Loucy (cell line): ENCODE measurements at regions not wholly inside any gene's neighbourhood (a gene's known extent, or its start where the extent isn't known, plus 50 kb on each side); places are given as distances from the start of the nearest gene placed in this dataset.

Experiments
- H2AFZ ChIP-seq: fragments of 200-600 bp; sonication (generic); 2 replicates; pipeline ENCODE4 v1.6.0; 2016; ENCODE audit warnings: antibody characterized with exemption, mild to moderate bottlenecking, low read length, moderate library complexity
- H3F3A ChIP-seq: fragments of 200-600 bp; 2 replicates; pipeline ENCODE4 v1.6.0; 2016; ENCODE audit warnings: antibody characterized with exemption, low read depth, mild to moderate bottlenecking
- H3K27me3 ChIP-seq: fragments of 200-600 bp; sonication (generic); 2 replicates; pipeline ENCODE4 v1.6.1; 2014; ENCODE audit warnings: low read length, mild to moderate bottlenecking; ENCODE audit not compliant: insufficient read depth, poor library complexity, severe bottlenecking
- H3K36me3 ChIP-seq: fragments of 200-600 bp; sonication (generic); 2 replicates; pipeline ENCODE4 v1.6.1; 2016; ENCODE audit warnings: low read length; ENCODE audit not compliant: insufficient read depth
- H3K4me1 ChIP-seq: fragments of 200-600 bp; sonication (generic); 2 replicates; pipeline ENCODE4 v1.5.1; 2014; ENCODE audit warnings: low read length, mild to moderate bottlenecking; ENCODE audit not compliant: insufficient read depth, poor library complexity, severe bottlenecking
- H3K4me2 ChIP-seq: fragments of 200-600 bp; sonication (generic); 2 replicates; pipeline ENCODE4 v1.6.0; 2014; ENCODE audit warnings: antibody characterized with exemption, low read length, low read depth, mild to moderate bottlenecking; ENCODE audit not compliant: poor library complexity, severe bottlenecking
- H3K4me3 ChIP-seq: fragments of 200-600 bp; sonication (generic); 2 replicates; pipeline ENCODE4 v1.5.1; 2014; ENCODE audit warnings: low read length, mild to moderate bottlenecking, mixed read lengths; ENCODE audit not compliant: poor library complexity, severe bottlenecking
- H3K79me2 ChIP-seq: fragments of 200-600 bp; sonication (generic); 2 replicates; pipeline ENCODE4 v1.6.1; 2014; ENCODE audit warnings: low read length; ENCODE audit not compliant: insufficient read depth
- H3K9ac ChIP-seq: fragments of 200-600 bp; sonication (generic); 2 replicates; pipeline ENCODE4 v1.6.0; 2014; ENCODE audit warnings: mild to moderate bottlenecking, low read depth, low read length, moderate library complexity; ENCODE audit not compliant: poor library complexity, severe bottlenecking
- H3K9me2 ChIP-seq: fragments of 200-600 bp; sonication (generic); replicated peaks from 2 replicates; pipeline ENCODE4 v1.6.1; 2016; ENCODE audit warnings: low read depth, low read length, mixed read lengths
- H3K9me3 ChIP-seq: fragments of 200-600 bp; sonication (generic); 2 replicates; pipeline ENCODE4 v1.6.1; 2014; ENCODE audit warnings: mild to moderate bottlenecking, antibody characterized with exemption, low read length, low read depth; ENCODE audit not compliant: insufficient read depth
- H4K20me1 ChIP-seq: fragments of 200-600 bp; sonication (generic); 2 replicates; pipeline ENCODE4 v1.6.0; 2014; ENCODE audit warnings: antibody characterized with exemption, low read length, mild to moderate bottlenecking; ENCODE audit not compliant: insufficient read depth, poor library complexity, severe bottlenecking
- EZH2phosphoT487 ChIP-seq: fragments of 200-600 bp; IDR thresholded peaks from 2 replicates; pipeline ENCODE4 v1.6.1; 2018; ENCODE audit warnings: antibody characterized with exemption, mild to moderate bottlenecking, moderate library complexity, borderline replicate concordance
- TF ChIP-seq, protein P1 (sequence below): fragments of 200-600 bp; sonication (generic); conservative IDR thresholded peaks from 2 replicates; pipeline ENCODE4 v1.5.1; 2014; ENCODE audit warnings: mild to moderate bottlenecking, antibody characterized with exemption, low read length

DNA sequence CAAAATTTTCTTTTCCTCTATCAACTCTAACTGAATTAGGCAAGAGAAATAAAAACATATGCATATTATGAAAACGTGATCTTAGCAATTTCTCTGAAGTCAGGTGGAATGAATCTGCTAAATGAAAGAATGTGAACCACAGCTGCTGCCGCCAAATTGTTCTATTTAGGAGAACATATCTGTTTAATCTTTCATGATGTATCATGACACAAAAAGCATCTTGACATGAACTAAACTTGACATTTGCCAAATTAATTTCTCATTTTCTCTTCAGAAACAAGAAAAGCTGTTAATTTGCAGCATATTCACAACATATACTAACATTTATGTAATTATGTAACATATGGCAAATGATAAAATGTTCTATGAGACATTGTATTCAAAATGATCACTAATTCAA, 1237.9 kb downstream of the TECRL start:
- Histone ChIP-seq H3K79me2 (no peaks in the 10 kb centered on the region), H3K9me3 (no peaks in the 10 kb centered on the region; the same call in 1 of the 2 replicates), H3K4me1 (no peaks in the 10 kb centered on the region), H3K4me2 (no peak overlapping the region), H4K20me1 (no peaks in the 10 kb centered on the region), H3K9me2 (no peaks in the 10 kb centered on the region), H3K4me3 (no peak overlapping the region), H3K27me3 (no peaks in the 10 kb centered on the region), H2AFZ (no peak overlapping the region), H3F3A (no peaks in the 10 kb centered on the region), H3K36me3 (no peaks in the 10 kb centered on the region), H3K9ac (no peak overlapping the region)
- TF ChIP-seq EZH2phosphoT487: no peak
- TF ChIP-seq, protein P1, sequence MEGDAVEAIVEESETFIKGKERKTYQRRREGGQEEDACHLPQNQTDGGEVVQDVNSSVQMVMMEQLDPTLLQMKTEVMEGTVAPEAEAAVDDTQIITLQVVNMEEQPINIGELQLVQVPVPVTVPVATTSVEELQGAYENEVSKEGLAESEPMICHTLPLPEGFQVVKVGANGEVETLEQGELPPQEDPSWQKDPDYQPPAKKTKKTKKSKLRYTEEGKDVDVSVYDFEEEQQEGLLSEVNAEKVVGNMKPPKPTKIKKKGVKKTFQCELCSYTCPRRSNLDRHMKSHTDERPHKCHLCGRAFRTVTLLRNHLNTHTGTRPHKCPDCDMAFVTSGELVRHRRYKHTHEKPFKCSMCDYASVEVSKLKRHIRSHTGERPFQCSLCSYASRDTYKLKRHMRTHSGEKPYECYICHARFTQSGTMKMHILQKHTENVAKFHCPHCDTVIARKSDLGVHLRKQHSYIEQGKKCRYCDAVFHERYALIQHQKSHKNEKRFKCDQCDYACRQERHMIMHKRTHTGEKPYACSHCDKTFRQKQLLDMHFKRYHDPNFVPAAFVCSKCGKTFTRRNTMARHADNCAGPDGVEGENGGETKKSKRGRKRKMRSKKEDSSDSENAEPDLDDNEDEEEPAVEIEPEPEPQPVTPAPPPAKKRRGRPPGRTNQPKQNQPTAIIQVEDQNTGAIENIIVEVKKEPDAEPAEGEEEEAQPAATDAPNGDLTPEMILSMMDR: no peak

DNA sequence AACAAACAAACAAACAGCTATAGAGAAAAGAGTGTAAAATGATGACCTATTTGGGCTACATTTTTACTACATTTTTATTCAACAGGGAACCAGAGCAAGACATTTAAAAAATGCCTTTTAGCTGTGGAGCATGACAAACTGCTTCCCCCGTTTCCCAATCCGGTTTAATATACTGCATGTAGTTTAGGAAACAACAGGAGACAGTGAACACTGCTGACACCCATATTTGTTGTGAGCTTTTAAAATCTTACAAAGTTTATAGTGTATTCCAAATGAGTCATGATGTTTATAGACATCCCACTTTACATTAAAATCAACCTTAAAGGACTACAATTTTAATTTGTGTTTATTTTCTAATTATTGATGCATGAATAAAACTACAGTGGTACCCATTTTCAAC, 1238.3 kb downstream of the TECRL start:
- no peak overlapping the region for H3K4me2 ChIP-seq
- no peaks in the 10 kb centered on the region for H4K20me1 ChIP-seq
- TF ChIP-seq, protein P1: no peak
- no peak for TF ChIP-seq EZH2phosphoT487

DNA sequence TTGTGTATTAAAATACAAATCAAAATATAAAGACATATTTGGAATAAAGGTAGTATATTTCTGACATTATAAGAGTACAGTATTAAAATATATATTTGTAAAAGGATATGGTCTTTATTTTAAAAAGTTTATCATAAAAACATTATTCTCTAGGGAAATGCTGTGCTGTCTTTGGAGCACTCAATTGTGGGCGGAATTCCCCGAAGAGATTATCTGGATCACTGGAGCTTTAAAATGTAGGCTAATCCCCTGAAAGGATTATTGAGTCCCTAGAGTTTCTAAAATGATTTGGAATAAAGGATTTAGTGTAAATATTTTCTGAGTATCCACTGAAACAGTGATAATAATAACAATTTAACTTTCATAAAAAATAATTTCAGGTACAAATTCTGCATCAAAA, 1239.4 kb downstream of the TECRL start:
- Histone ChIP-seq H3K36me3 (no peaks in the 10 kb centered on the region), H3F3A (no peaks in the 10 kb centered on the region), H3K4me1 (no peaks in the 10 kb centered on the region), H3K4me2 (no peak overlapping the region), H3K9ac (no peak overlapping the region), H3K27me3 (no peaks in the 10 kb centered on the region), H3K9me2 (no peaks in the 10 kb centered on the region), H3K9me3 (no peaks in the 10 kb centered on the region; the same call in 1 of the 2 replicates), H4K20me1 (no peaks in the 10 kb centered on the region), H3K79me2 (no peaks in the 10 kb centered on the region), H3K4me3 (no peak overlapping the region), H2AFZ (no peak overlapping the region)
- no peak for TF ChIP-seq EZH2phosphoT487
- TF ChIP-seq, protein P1: no peak

More for the DNA sequence above, 1238.3 kb downstream of the TECRL start:
- H3K79me2 ChIP-seq: no peaks in the 10 kb centered on the region
- H3K4me1 ChIP-seq: no peaks in the 10 kb centered on the region
- H3F3A ChIP-seq: no peaks in the 10 kb centered on the region
- H3K9ac ChIP-seq: no peak overlapping the region
- no peak overlapping the region for H3K4me3 ChIP-seq
- H3K27me3 ChIP-seq: no peaks in the 10 kb centered on the region
- no peaks in the 10 kb centered on the region for H3K36me3 ChIP-seq
- no peaks in the 10 kb centered on the region for H3K9me2 ChIP-seq
- H3K9me3 ChIP-seq: no peaks in the 10 kb centered on the region; the same call in 1 of the 2 replicates
- H2AFZ ChIP-seq: no peak overlapping the region
